ENCODE measurements at regions not wholly inside any gene's neighbourhood (a gene's known extent, or its start where the extent isn't known, plus 50 kb on each side); places are given as distances from the start of the nearest gene placed in this dataset.

DNA sequence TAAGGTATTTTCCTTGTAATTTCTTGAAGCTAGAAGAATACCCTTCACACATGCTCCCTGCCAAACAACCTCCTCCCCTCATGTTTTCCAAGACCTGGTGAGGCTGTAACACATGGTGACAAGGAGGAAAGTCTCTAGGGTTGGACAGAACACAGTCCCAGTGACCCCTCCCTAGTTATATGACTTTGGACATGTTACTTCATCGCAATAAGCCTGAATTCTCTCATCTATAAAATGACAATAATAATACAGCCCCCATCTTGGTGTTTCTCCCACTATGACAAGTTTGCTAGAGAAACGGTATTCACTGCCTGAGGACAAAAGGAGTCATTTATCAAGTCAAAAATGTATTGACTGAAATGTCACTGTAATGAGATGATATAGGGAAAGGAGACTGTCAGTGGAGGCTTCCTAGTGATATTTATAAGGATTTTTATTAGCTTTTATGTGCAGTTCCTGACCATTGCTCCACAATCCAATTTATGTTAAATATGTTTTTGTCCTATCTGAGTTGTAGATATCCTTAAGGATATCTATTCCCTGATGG lies 464.4 kb downstream of the SUCLG1 start:
- intact Hi-C loops (cut with micrococcal nuclease; ENCODE audit: unreplicated experiment) = no loop called here
- Histone ChIP-seq H3K27ac (ENCODE audit: control insufficient read depth, insufficient read depth) (no peak overlapping the region), H3K79me2 (ENCODE audit: control insufficient read depth, insufficient read depth, low read length) (no peaks in the 10 kb centered on the region), H3K4me2 (ENCODE audit: control insufficient read depth, insufficient read depth) (no peak overlapping the region), H3K9ac (ENCODE audit: control insufficient read depth, insufficient read depth, low read length) (no peak overlapping the region), H3K9me3 (replicated peaks; ENCODE audit: control insufficient read depth, insufficient read depth, low read length) (no peaks in the 10 kb centered on the region), H3K36me3 (ENCODE audit: control insufficient read depth in 2 of 2, insufficient read depth in 2 of 2, low read length in 1 of 2) (no peaks in the 10 kb centered on the region), H4K20me1 (ENCODE audit: control insufficient read depth, insufficient read depth) (no peaks in the 10 kb centered on the region), H3K27me3 (replicated peaks in 1 of 2; ENCODE audit: control insufficient read depth in 2 of 2, insufficient read depth in 2 of 2, low read length in 1 of 2) (no peaks in the 10 kb centered on the region), H3K4me3 (no peak overlapping the region), H3K4me1 (ENCODE audit: control insufficient read depth, insufficient read depth, low read length) (no peaks in the 10 kb centered on the region), H2AFZ (ENCODE audit: control insufficient read depth, low read depth, low read length) (no peak overlapping the region)
- no peak for FAIRE-seq
- CTCF ChIA-PET = no interaction called here
- BruUV-seq (replicated peaks) = no TSS peak
- ATAC-seq = no peak
- in situ Hi-C loops (cut with MboI) = no loop called here
- SMC1A ChIA-PET (ENCODE audit: uncharacterized antibody, unreplicated experiment) = no interaction called here
- POLR2A ChIA-PET = no interaction called here
- TF ChIP-seq ETV6 (conservative IDR thresholded peaks at IDR 0.05 in 1 of 2, IDR thresholded peaks at IDR 0.05 in 1 of 2; ENCODE audit: borderline replicate concordance in 1 of 2, low read depth in 1 of 2) = no peak
- TF ChIP-seq, protein P1, sequence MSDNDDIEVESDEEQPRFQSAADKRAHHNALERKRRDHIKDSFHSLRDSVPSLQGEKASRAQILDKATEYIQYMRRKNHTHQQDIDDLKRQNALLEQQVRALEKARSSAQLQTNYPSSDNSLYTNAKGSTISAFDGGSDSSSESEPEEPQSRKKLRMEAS (IDR thresholded peaks at IDR 0.05; ENCODE audit: low read depth, low read length) = no peak
- TF ChIP-seq ESRRA (IDR thresholded peaks at IDR 0.05; ENCODE audit: low read length) = no peak
- no peak for TF ChIP-seq RB1 (IDR thresholded peaks at IDR 0.05; ENCODE audit: borderline replicate concordance)
- no peak for TF ChIP-seq CREM (IDR thresholded peaks at IDR 0.05; ENCODE audit: low read depth)
- TF ChIP-seq, protein P2, sequence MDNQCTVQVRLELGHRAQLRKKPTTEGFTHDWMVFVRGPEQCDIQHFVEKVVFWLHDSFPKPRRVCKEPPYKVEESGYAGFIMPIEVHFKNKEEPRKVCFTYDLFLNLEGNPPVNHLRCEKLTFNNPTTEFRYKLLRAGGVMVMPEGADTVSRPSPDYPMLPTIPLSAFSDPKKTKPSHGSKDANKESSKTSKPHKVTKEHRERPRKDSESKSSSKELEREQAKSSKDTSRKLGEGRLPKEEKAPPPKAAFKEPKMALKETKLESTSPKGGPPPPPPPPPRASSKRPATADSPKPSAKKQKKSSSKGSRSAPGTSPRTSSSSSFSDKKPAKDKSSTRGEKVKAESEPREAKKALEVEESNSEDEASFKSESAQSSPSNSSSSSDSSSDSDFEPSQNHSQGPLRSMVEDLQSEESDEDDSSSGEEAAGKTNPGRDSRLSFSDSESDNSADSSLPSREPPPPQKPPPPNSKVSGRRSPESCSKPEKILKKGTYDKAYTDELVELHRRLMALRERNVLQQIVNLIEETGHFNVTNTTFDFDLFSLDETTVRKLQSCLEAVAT (IDR thresholded peaks at IDR 0.05) = no peak
- no peak for TF ChIP-seq TAF1 (IDR thresholded peaks at IDR 0.05; ENCODE audit: borderline replicate concordance, low read depth, low read length)
- TF ChIP-seq POLR2A (IDR thresholded peaks at IDR 0.05; ENCODE audit: low read depth, low read length) = no peak
- no peak for TF ChIP-seq TARDBP (IDR thresholded peaks at IDR 0.05; ENCODE audit: borderline replicate concordance)
- TF ChIP-seq NR2F1 (conservative IDR thresholded peaks at IDR 0.05) = no peak
- TF ChIP-seq, protein P3, sequence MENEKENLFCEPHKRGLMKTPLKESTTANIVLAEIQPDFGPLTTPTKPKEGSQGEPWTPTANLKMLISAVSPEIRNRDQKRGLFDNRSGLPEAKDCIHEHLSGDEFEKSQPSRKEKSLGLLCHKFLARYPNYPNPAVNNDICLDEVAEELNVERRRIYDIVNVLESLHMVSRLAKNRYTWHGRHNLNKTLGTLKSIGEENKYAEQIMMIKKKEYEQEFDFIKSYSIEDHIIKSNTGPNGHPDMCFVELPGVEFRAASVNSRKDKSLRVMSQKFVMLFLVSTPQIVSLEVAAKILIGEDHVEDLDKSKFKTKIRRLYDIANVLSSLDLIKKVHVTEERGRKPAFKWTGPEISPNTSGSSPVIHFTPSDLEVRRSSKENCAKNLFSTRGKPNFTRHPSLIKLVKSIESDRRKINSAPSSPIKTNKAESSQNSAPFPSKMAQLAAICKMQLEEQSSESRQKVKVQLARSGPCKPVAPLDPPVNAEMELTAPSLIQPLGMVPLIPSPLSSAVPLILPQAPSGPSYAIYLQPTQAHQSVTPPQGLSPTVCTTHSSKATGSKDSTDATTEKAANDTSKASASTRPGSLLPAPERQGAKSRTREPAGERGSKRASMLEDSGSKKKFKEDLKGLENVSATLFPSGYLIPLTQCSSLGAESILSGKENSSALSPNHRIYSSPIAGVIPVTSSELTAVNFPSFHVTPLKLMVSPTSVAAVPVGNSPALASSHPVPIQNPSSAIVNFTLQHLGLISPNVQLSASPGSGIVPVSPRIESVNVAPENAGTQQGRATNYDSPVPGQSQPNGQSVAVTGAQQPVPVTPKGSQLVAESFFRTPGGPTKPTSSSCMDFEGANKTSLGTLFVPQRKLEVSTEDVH (IDR thresholded peaks at IDR 0.05; ENCODE audit: low read depth, partially characterized antibody) = no peak
- no peak for TF ChIP-seq RFX5 (IDR thresholded peaks at IDR 0.05; ENCODE audit: low read depth, low read length)
- TF ChIP-seq SP1 (IDR thresholded peaks at IDR 0.05; ENCODE audit: low read depth, low read length) = no peak
- TF ChIP-seq WRNIP1 (IDR thresholded peaks at IDR 0.05; ENCODE audit: borderline replicate concordance, low read depth, low read length) = no peak
- DNase-seq (ENCODE audit: low read depth, low spot score) = no peak
- RAD21 ChIA-PET (ENCODE audit: unreplicated experiment) = no interaction called here
- WGBS (ENCODE audit: insufficient coverage, insufficient replicate concordance, low lambda C conversion rate, missing lambda C conversion rate) = 3% methylated on average over 2 of the region's 2 CpGs
